BJ (cell line): ENCODE measurements at regions not wholly inside any gene's neighbourhood (a gene's known extent, or its start where the extent isn't known, plus 50 kb on each side); places are given as distances from the start of the nearest gene placed in this dataset.
A peak's percentile ranks its signal among the peaks of the same experiment; 100 is the strongest.

Source experiments
- CTCF ChIA-PET: fragments of 350-600 bp; formaldehyde crosslinking; extraction: SDS; loops from one replicate; lab custom pipeline; 2021; ENCODE audit warnings: antibody characterized with exemption, inconsistent platforms; lab: Yijun Ruan, JAX
- POLR2A ChIA-PET: fragments of 300-600 bp; sonication (Branson Sonifier 250); formaldehyde crosslinking; extraction: SDS; loops from one replicate; lab custom pipeline; 2021; ENCODE audit warnings: antibody characterized with exemption; lab: Charles Lee
- DNase-seq: peaks from one replicate; pipeline ENCODE4 v3.0.0-alpha.2; 2011; ENCODE audit warnings: low read depth
- H3K27me3 ChIP-seq: 2 replicates; pipeline ENCODE4 v1.6.0; 2011; ENCODE audit warnings: low read length; ENCODE audit not compliant: control insufficient read depth, insufficient read depth
- H3K36me3 ChIP-seq: 2 replicates; pipeline ENCODE4 v1.5.1; 2011; ENCODE audit warnings: low read length; ENCODE audit not compliant: control insufficient read depth, insufficient read depth
- H3K4me3 ChIP-seq: 2 replicates; pipeline ENCODE4 v1.5.1; 2011; ENCODE audit warnings: low read depth, mild to moderate bottlenecking, control low read depth, low read length
- CTCF ChIP-seq: IDR thresholded peaks from 2 replicates; pipeline ENCODE4 v1.5.1; 2011; ENCODE audit warnings: low read depth, mild to moderate bottlenecking, control low read depth, inconsistent platforms, low read length, moderate library complexity; ENCODE audit not compliant: insufficient read depth

- no peak overlapping the region for H3K4me3 ChIP-seq
- POLR2A ChIA-PET = no interaction called here
- CTCF ChIA-PET = interaction anchor here (1.0 to 1.2 kb wide), 2 partner anchors 9 to 75 kb away, joined by 3 read pairs; no protein-coding TSS in a partner anchor
- DNase-seq = no peak
- H3K36me3 ChIP-seq = no peaks in the 10 kb centered on the region
- TF ChIP-seq CTCF = peak; percentile 49
- H3K27me3 ChIP-seq = no peaks in the 10 kb centered on the region
These were observed 415.4 kb downstream of the TTLL7 start for GRCh38 chr1:83583351-83584014.

- Histone ChIP-seq H3K27me3 (no peaks in the 10 kb centered on the region), H3K36me3 (no peaks in the 10 kb centered on the region), H3K4me3 (no peak overlapping the region)
- no peak for TF ChIP-seq CTCF
- DNase-seq = no peak
- ChIA-PET CTCF (no interaction called here), POLR2A (no interaction called here)
These were observed 417.2 kb downstream of the TTLL7 start for GRCh38 chr1:83581747-83582146.

- no peak for TF ChIP-seq CTCF
- no peak for DNase-seq
- H3K36me3 ChIP-seq = no peaks in the 10 kb centered on the region
- CTCF ChIA-PET = interaction anchor here (0.9 kb wide), 1 partner anchor 8 kb away, joined by 3 read pairs; no protein-coding TSS in a partner anchor
- POLR2A ChIA-PET = no interaction called here
- H3K4me3 ChIP-seq = no peak overlapping the region
- no peaks in the 10 kb centered on the region for H3K27me3 ChIP-seq
These were observed 424.1 kb downstream of the TTLL7 start for GRCh38 chr1:83574791-83575190.

GRCh38 chr1:83573776-83574175 is 425.2 kb downstream of the TTLL7 start:
- TF ChIP-seq CTCF = no peak
- Histone ChIP-seq H3K4me3 (no peak overlapping the region), H3K36me3 (no peaks in the 10 kb centered on the region), H3K27me3 (no peaks in the 10 kb centered on the region)
- ChIA-PET POLR2A (no interaction called here), CTCF (no interaction called here)
- DNase-seq = no peak

GRCh38 chr1:83571536-83571935 is 427.4 kb downstream of the TTLL7 start:
- ChIA-PET POLR2A (no interaction called here), CTCF (no interaction called here)
- Histone ChIP-seq H3K27me3 (no peaks in the 10 kb centered on the region), H3K36me3 (no peaks in the 10 kb centered on the region), H3K4me3 (no peak overlapping the region)
- TF ChIP-seq CTCF = no peak
- no peak for DNase-seq
